DND-41 (cell line): ENCODE measurements at regions not wholly inside any gene's neighbourhood (a gene's known extent, or its start where the extent isn't known, plus 50 kb on each side); places are given as distances from the start of the nearest gene placed in this dataset.

Experiments used
- CTCF ChIP-seq: IDR thresholded peaks from 2 replicates; pipeline ENCODE4 v1.5.1; 2012; ENCODE audit warnings: borderline replicate concordance, low read length, moderate library complexity, mild to moderate bottlenecking; ENCODE audit not compliant: poor library complexity, severe bottlenecking; ENCODE audit errors: extremely low read depth
- EZH2 ChIP-seq: IDR thresholded peaks from 3 replicates; pipeline ENCODE4 v1.6.1; 2012; ENCODE audit warnings: borderline replicate concordance, low read depth, mild to moderate bottlenecking, moderate library complexity, low read length, inconsistent platforms; ENCODE audit not compliant: severe bottlenecking

GRCh38 chr3:188993181-188993580 is 178.6 kb upstream of the TPRG1 start:
- no peak for TF ChIP-seq CTCF
- no peak for TF ChIP-seq EZH2
